ENCODE measurements at regions not wholly inside any gene's neighbourhood (a gene's known extent, or its start where the extent isn't known, plus 50 kb on each side); places are given as distances from the start of the nearest gene placed in this dataset.

- H3K4me3 ChIP-seq (ENCODE audit: low read depth, low read length) = no peak overlapping the region
- no peaks in the 10 kb centered on the region for H3K27me3 ChIP-seq (ENCODE audit: control insufficient read depth, insufficient read depth, low read length)
- DNase-seq (ENCODE audit: low read depth, low spot score) = no peak
- POLR2A ChIA-PET = no interaction called here
- TF ChIP-seq, protein P1, sequence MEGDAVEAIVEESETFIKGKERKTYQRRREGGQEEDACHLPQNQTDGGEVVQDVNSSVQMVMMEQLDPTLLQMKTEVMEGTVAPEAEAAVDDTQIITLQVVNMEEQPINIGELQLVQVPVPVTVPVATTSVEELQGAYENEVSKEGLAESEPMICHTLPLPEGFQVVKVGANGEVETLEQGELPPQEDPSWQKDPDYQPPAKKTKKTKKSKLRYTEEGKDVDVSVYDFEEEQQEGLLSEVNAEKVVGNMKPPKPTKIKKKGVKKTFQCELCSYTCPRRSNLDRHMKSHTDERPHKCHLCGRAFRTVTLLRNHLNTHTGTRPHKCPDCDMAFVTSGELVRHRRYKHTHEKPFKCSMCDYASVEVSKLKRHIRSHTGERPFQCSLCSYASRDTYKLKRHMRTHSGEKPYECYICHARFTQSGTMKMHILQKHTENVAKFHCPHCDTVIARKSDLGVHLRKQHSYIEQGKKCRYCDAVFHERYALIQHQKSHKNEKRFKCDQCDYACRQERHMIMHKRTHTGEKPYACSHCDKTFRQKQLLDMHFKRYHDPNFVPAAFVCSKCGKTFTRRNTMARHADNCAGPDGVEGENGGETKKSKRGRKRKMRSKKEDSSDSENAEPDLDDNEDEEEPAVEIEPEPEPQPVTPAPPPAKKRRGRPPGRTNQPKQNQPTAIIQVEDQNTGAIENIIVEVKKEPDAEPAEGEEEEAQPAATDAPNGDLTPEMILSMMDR (IDR thresholded peaks at IDR 0.05; ENCODE audit: low read depth, low read length) = no peak
- H3K27ac ChIP-seq (ENCODE audit: low read depth, low read length) = no peak overlapping the region
- CTCF ChIA-PET = no interaction called here
- H3K9me3 ChIP-seq (ENCODE audit: control insufficient read depth, insufficient read depth, low read length) = no peaks in the 10 kb centered on the region
Observed at GRCh38 chr7:25319707-25320106, 91.4 kb upstream of the NPVF start.

DNA sequence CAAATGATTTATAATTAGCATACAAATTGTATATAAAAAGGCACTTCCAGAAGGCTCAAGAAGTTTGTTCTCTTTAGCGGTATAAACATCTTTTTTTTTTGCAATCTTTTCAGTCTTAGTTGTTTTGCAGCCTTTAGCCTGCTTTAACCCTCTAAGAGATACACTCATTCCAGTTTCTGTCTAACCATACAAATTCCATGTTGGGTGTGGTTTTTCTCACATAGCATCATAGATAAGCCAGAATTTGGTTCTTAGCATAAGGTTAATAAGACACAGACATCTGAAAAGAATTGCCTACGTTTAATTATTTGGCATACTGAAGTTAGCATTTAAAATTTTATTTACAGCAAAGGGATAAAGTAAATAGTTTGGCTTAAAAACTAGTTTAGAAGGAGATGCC lies 92.5 kb upstream of the NPVF start:
- Histone ChIP-seq H3K9me3 (ENCODE audit: control insufficient read depth, insufficient read depth, low read length) (no peaks in the 10 kb centered on the region), H3K27me3 (ENCODE audit: control insufficient read depth, insufficient read depth, low read length) (no peaks in the 10 kb centered on the region), H3K27ac (ENCODE audit: low read depth, low read length) (no peak overlapping the region), H3K4me3 (ENCODE audit: low read depth, low read length) (no peak overlapping the region)
- ChIA-PET POLR2A (no interaction called here), CTCF (interaction anchor here (0.6 kb wide), 1 partner anchor 25 kb away, joined by 3 read pairs; no protein-coding TSS in a partner anchor)
- TF ChIP-seq, protein P1 (IDR thresholded peaks at IDR 0.05; ENCODE audit: low read depth, low read length) = no peak
- no peak for DNase-seq (ENCODE audit: low read depth, low spot score)

- CTCF ChIA-PET = interaction anchor here (2.0 kb wide), 1 partner anchor 62 kb away, joined by 5 read pairs; no protein-coding TSS in a partner anchor
- Histone ChIP-seq H3K27me3 (ENCODE audit: control insufficient read depth, insufficient read depth, low read length) (no peaks in the 10 kb centered on the region), H3K9me3 (ENCODE audit: control insufficient read depth, insufficient read depth, low read length) (no peaks in the 10 kb centered on the region), H3K4me3 (ENCODE audit: low read depth, low read length) (no peak overlapping the region), H3K27ac (ENCODE audit: low read depth, low read length) (no peak overlapping the region)
- no peak for DNase-seq (ENCODE audit: low read depth, low spot score)
- POLR2A ChIA-PET = no interaction called here
- TF ChIP-seq, protein P1 (IDR thresholded peaks at IDR 0.05; ENCODE audit: low read depth, low read length) = no peak
Observed at GRCh38 chr7:25321424-25321823, 93.1 kb upstream of the NPVF start.

DNA sequence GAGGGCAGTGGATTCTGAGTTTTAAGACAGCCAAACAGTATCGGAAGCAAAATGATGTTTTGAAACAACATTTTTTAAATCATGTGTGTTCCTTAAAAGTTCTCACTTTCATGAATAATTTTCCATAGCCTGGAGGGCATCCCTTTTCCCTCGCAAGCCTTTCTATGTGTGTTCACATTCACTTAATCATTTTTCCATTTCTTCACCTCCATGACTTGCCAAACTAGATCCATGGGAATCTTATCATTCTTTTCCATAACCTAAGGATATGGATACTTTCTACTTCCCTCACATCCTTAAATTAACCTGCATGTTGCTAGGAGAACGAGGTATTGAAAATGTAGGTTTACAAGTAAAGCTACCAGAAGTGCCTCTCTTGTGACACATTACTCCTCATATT lies 94.2 kb upstream of the NPVF start:
- DNase-seq (ENCODE audit: low read depth, low spot score) = no peak
- ChIA-PET CTCF (interaction anchor here (2.0 kb wide), 1 partner anchor 63 kb away, joined by 5 read pairs; no protein-coding TSS in a partner anchor), POLR2A (no interaction called here)
- H3K4me3 ChIP-seq (ENCODE audit: low read depth, low read length) = no peak overlapping the region
- H3K27me3 ChIP-seq (ENCODE audit: control insufficient read depth, insufficient read depth, low read length) = no peaks in the 10 kb centered on the region
- TF ChIP-seq, protein P1 (IDR thresholded peaks at IDR 0.05; ENCODE audit: low read depth, low read length) = no peak
- H3K27ac ChIP-seq (ENCODE audit: low read depth, low read length) = no peak overlapping the region
- no peaks in the 10 kb centered on the region for H3K9me3 ChIP-seq (ENCODE audit: control insufficient read depth, insufficient read depth, low read length)

- H3K27me3 ChIP-seq (ENCODE audit: control insufficient read depth, insufficient read depth, low read length) = no peaks in the 10 kb centered on the region
- POLR2A ChIA-PET = no interaction called here
- H3K27ac ChIP-seq (ENCODE audit: low read depth, low read length) = no peak overlapping the region
- CTCF ChIA-PET = no interaction called here
- TF ChIP-seq, protein P1 (IDR thresholded peaks at IDR 0.05; ENCODE audit: low read depth, low read length) = no peak
- DNase-seq (ENCODE audit: low read depth, low spot score) = no peak
- H3K4me3 ChIP-seq (ENCODE audit: low read depth, low read length) = no peak overlapping the region
- H3K9me3 ChIP-seq (ENCODE audit: control insufficient read depth, insufficient read depth, low read length) = no peaks in the 10 kb centered on the region
Observed at GRCh38 chr7:25325186-25325757, 97.0 kb upstream of the NPVF start.

Measured in AG04450 (cell line).